Effector CD4-positive, alpha-beta T cell (primary cell): ENCODE measurements at regions not wholly inside any gene's neighbourhood (a gene's known extent, or its start where the extent isn't known, plus 50 kb on each side); places are given as distances from the start of the nearest gene placed in this dataset.

Source experiments
- DNase-seq: peaks from one replicate; pipeline ENCODE4 v3.0.0-alpha.2; 2020

GRCh38 chr2:207236156-207236935, 70.6 kb upstream of the KLF7 start:
- DNase-seq = no peak

GRCh38 chr2:207238831-207239701, 73.3 kb upstream of the KLF7 start:
- DNase-seq = no peak

GRCh38 chr2:207239754-207240494, 74.2 kb upstream of the KLF7 start:
- no peak for DNase-seq

- no peak for DNase-seq
Measured at GRCh38 chr2:207240649-207241048, 74.9 kb upstream of the KLF7 start.

- DNase-seq = no peak
Measured at GRCh38 chr2:207241198-207241597, 75.5 kb upstream of the KLF7 start.

- DNase-seq = no peak
Measured at GRCh38 chr2:207243601-207244000, 77.9 kb upstream of the KLF7 start.

GRCh38 chr2:207244971-207245925, 79.5 kb upstream of the KLF7 start:
- DNase-seq = no peak

GRCh38 chr2:207248702-207249377, 83.1 kb upstream of the KLF7 start:
- DNase-seq = no peak

GRCh38 chr2:207251022-207251421, 85.3 kb upstream of the KLF7 start:
- no peak for DNase-seq

GRCh38 chr2:207251573-207252192, 85.9 kb upstream of the KLF7 start:
- DNase-seq = no peak

- DNase-seq = no peak
Measured at GRCh38 chr2:207252416-207252815, 86.7 kb upstream of the KLF7 start.

GRCh38 chr2:207252979-207253645, 87.4 kb upstream of the KLF7 start:
- DNase-seq = no peak

GRCh38 chr2:207253666-207254345, 88.1 kb upstream of the KLF7 start:
- DNase-seq = no peak

- no peak for DNase-seq
Measured at GRCh38 chr2:207254591-207255464, 89.1 kb upstream of the KLF7 start.

GRCh38 chr2:207255565-207256470, 90.1 kb upstream of the KLF7 start:
- no peak for DNase-seq

GRCh38 chr2:207256476-207257207, 90.9 kb upstream of the KLF7 start:
- no peak for DNase-seq
